ENCODE measurements at regions not wholly inside any gene's neighbourhood (a gene's known extent, or its start where the extent isn't known, plus 50 kb on each side); places are given as distances from the start of the nearest gene placed in this dataset.

GRCh38 chr7:149362696-149363095 is 98.2 kb downstream of the ZNF777 start:
- no peaks in the 10 kb centered on the region for H3K36me3 ChIP-seq
- H3K27me3 ChIP-seq, result no peaks in the 10 kb centered on the region
- TF ChIP-seq POLR2AphosphoS5 (IDR thresholded peaks at IDR 0.05), result no peak
- TF ChIP-seq CTCF (IDR thresholded peaks at IDR 0.05), result no peak
- no peak for TF ChIP-seq POLR2A (IDR thresholded peaks at IDR 0.05)
- H3K27ac ChIP-seq, result no peak overlapping the region
- no peaks in the 10 kb centered on the region for H3K4me1 ChIP-seq
- intact Hi-C loops (cut with DNase I; ENCODE audit: low total_unique reads), result no loop called here
- H3K9me3 ChIP-seq, result peaks cover 15 to 17% of the 10 kb centered on the region in 2 donors
- H3K4me3 ChIP-seq, result no peak overlapping the region
- no peak for DNase-seq (ENCODE audit: low spot score in 2 of 2)

GRCh38 chr7:149367418-149368180 is 93.3 kb downstream of the ZNF777 start:
- Histone ChIP-seq H3K27me3 (no peaks in the 10 kb centered on the region), H3K4me1 (no peaks in the 10 kb centered on the region), H3K4me3 (no peak overlapping the region), H3K27ac (no peak overlapping the region), H3K9me3 (peaks cover 10 to 14% of the 10 kb centered on the region in 2 donors), H3K36me3 (no peaks in the 10 kb centered on the region)
- no peak for DNase-seq (ENCODE audit: low spot score in 2 of 2)
- no peak for TF ChIP-seq POLR2A (IDR thresholded peaks at IDR 0.05)
- no peak for TF ChIP-seq POLR2AphosphoS5 (IDR thresholded peaks at IDR 0.05)
- no peak for TF ChIP-seq CTCF (IDR thresholded peaks at IDR 0.05)
- intact Hi-C loops (cut with DNase I; ENCODE audit: low total_unique reads), result no loop called here

- H3K4me1 ChIP-seq, result no peaks in the 10 kb centered on the region
- H3K9me3 ChIP-seq, result peaks cover 17 to 25% of the 10 kb centered on the region in 2 donors
- no peak overlapping the region for H3K27ac ChIP-seq
- intact Hi-C loops (cut with DNase I; ENCODE audit: low total_unique reads), result no loop called here
- no peak overlapping the region for H3K4me3 ChIP-seq
- no peaks in the 10 kb centered on the region for H3K36me3 ChIP-seq
- no peak for DNase-seq (ENCODE audit: low spot score in 2 of 2)
- no peaks in the 10 kb centered on the region for H3K27me3 ChIP-seq
- TF ChIP-seq POLR2AphosphoS5 (IDR thresholded peaks at IDR 0.05) (no peak), CTCF (IDR thresholded peaks at IDR 0.05) (no peak), POLR2A (IDR thresholded peaks at IDR 0.05) (no peak)
These were observed 91.4 kb downstream of the ZNF777 start for GRCh38 chr7:149369497-149369896.

GRCh38 chr7:149370790-149371189 is 90.1 kb downstream of the ZNF777 start:
- Histone ChIP-seq H3K4me3 (no peak overlapping the region), H3K27me3 (no peaks in the 10 kb centered on the region), H3K9me3 (peaks cover 8 to 20% of the 10 kb centered on the region in 2 donors), H3K4me1 (no peaks in the 10 kb centered on the region), H3K27ac (no peak overlapping the region), H3K36me3 (no peaks in the 10 kb centered on the region)
- DNase-seq (ENCODE audit: low spot score in 2 of 2), result no peak
- TF ChIP-seq POLR2A (IDR thresholded peaks at IDR 0.05), result no peak
- no peak for TF ChIP-seq POLR2AphosphoS5 (IDR thresholded peaks at IDR 0.05)
- no peak for TF ChIP-seq CTCF (IDR thresholded peaks at IDR 0.05)
- intact Hi-C loops (cut with DNase I; ENCODE audit: low total_unique reads), result no loop called here

- no peaks in the 10 kb centered on the region for H3K27me3 ChIP-seq
- no peak for DNase-seq (ENCODE audit: low spot score in 2 of 2)
- no peaks in the 10 kb centered on the region for H3K4me1 ChIP-seq
- H3K36me3 ChIP-seq, result no peaks in the 10 kb centered on the region
- intact Hi-C loops (cut with DNase I; ENCODE audit: low total_unique reads), result no loop called here
- H3K27ac ChIP-seq, result no peak overlapping the region
- peaks cover 8 to 28% of the 10 kb centered on the region in 2 donors for H3K9me3 ChIP-seq
- no peak overlapping the region for H3K4me3 ChIP-seq
- TF ChIP-seq POLR2A (IDR thresholded peaks at IDR 0.05), result no peak
- no peak for TF ChIP-seq CTCF (IDR thresholded peaks at IDR 0.05)
- TF ChIP-seq POLR2AphosphoS5 (IDR thresholded peaks at IDR 0.05), result no peak
These were observed 87.8 kb downstream of the ZNF777 start for GRCh38 chr7:149373089-149373488.
